H9 (cell line): ENCODE measurements at regions not wholly inside any gene's neighbourhood (a gene's known extent, or its start where the extent isn't known, plus 50 kb on each side); places are given as distances from the start of the nearest gene placed in this dataset.

Source experiments
- DNase-seq: peaks from one replicate; pipeline ENCODE4 v3.0.0-alpha.2; 2017
- H2AFZ ChIP-seq: one replicate; pipeline ENCODE4 v1.6.1; 2013; ENCODE audit warnings: mild to moderate bottlenecking, low read length, control low read depth, moderate library complexity
- H2AK5ac ChIP-seq: 2 replicates; pipeline ENCODE4 v1.6.1; 2013; ENCODE audit warnings: low read length, control low read depth, mixed read lengths; ENCODE audit not compliant: insufficient read length
- H2BK120ac ChIP-seq: one replicate; pipeline ENCODE4 v1.6.1; 2013; ENCODE audit warnings: low read depth, mild to moderate bottlenecking, low read length, control low read depth, inconsistent platforms; ENCODE audit not compliant: poor library complexity, severe bottlenecking
- H2BK12ac ChIP-seq: 2 replicates; pipeline ENCODE4 v1.6.1; 2013; ENCODE audit warnings: low read length, control low read depth, mixed read lengths, low read depth; ENCODE audit not compliant: insufficient read length
- H2BK15ac ChIP-seq: 2 replicates; pipeline ENCODE4 v1.6.1; 2013; ENCODE audit warnings: low read depth, low read length, control low read depth
- H2BK20ac ChIP-seq: one replicate; pipeline ENCODE4 v1.6.1; 2013; ENCODE audit warnings: low read depth, mild to moderate bottlenecking, low read length, control low read depth, inconsistent platforms; ENCODE audit not compliant: poor library complexity, severe bottlenecking
- H2BK5ac ChIP-seq: 2 replicates; pipeline ENCODE4 v1.6.1; 2013; ENCODE audit warnings: low read length, control low read depth, mixed read lengths; ENCODE audit not compliant: insufficient read length
- H3K14ac ChIP-seq: 2 replicates; pipeline ENCODE4 v1.6.1; 2013; ENCODE audit warnings: low read length, control low read depth; ENCODE audit not compliant: insufficient read depth
- H3K18ac ChIP-seq: 2 replicates; pipeline ENCODE4 v1.6.1; 2013; ENCODE audit warnings: low read depth, mild to moderate bottlenecking, mixed read lengths, low read length, control low read depth; ENCODE audit not compliant: insufficient read length
- H3K23ac ChIP-seq: 2 replicates; pipeline ENCODE4 v1.6.1; 2013; ENCODE audit warnings: low read length, control low read depth, mixed read lengths, low read depth; ENCODE audit not compliant: insufficient read length
- H3K23me2 ChIP-seq: 2 replicates; pipeline ENCODE4 v1.6.1; 2013; ENCODE audit warnings: low read depth, mild to moderate bottlenecking, mixed read lengths, low read length, control low read depth; ENCODE audit not compliant: insufficient read length, poor library complexity, severe bottlenecking
- H3K27ac ChIP-seq: 2 replicates; pipeline ENCODE4 v1.5.1; 2013; ENCODE audit warnings: low read length, control low read depth, mixed read lengths, low read depth; ENCODE audit not compliant: insufficient read length
- H3K27me3 ChIP-seq: 2 replicates; pipeline ENCODE4 v1.6.1; 2013; ENCODE audit warnings: low read length, control low read depth, inconsistent platforms; ENCODE audit not compliant: insufficient read depth
- H3K4ac ChIP-seq: 2 replicates; pipeline ENCODE4 v1.6.1; 2013; ENCODE audit warnings: low read depth, mild to moderate bottlenecking, control low read depth, inconsistent platforms, low read length, moderate library complexity
- H3K4me1 ChIP-seq: 2 replicates; pipeline ENCODE4 v1.6.1; 2013; ENCODE audit warnings: low read length, control low read depth, inconsistent platforms; ENCODE audit not compliant: insufficient read depth
- H3K4me2 ChIP-seq: 2 replicates; pipeline ENCODE4 v1.6.1; 2013; ENCODE audit warnings: low read length, control low read depth, mixed read lengths; ENCODE audit not compliant: insufficient read length, insufficient read depth
- H3K56ac ChIP-seq: 2 replicates; pipeline ENCODE4 v1.6.1; 2013; ENCODE audit warnings: low read depth, mild to moderate bottlenecking, mixed read lengths, low read length, control low read depth; ENCODE audit not compliant: insufficient read length
- H3K79me1 ChIP-seq: 2 replicates; pipeline ENCODE4 v1.6.1; 2013; ENCODE audit warnings: low read depth, mild to moderate bottlenecking, moderate library complexity, low read length, control low read depth, inconsistent platforms; ENCODE audit not compliant: insufficient read depth, poor library complexity, severe bottlenecking
- H3K79me2 ChIP-seq: 2 replicates; pipeline ENCODE4 v1.6.1; 2013; ENCODE audit warnings: low read length, control low read depth, inconsistent platforms; ENCODE audit not compliant: insufficient read depth
- H3K9ac ChIP-seq: 2 replicates; pipeline ENCODE4 v1.6.1; 2013; ENCODE audit warnings: low read length, control low read depth, mixed read lengths; ENCODE audit not compliant: insufficient read length; ENCODE audit errors: extremely low read depth
- H3K9me3 ChIP-seq: one replicate; pipeline ENCODE4 v1.6.1; 2013; ENCODE audit warnings: low read depth, low read length, inconsistent platforms; ENCODE audit not compliant: control insufficient read depth
- H3T11ph ChIP-seq: one replicate; pipeline ENCODE4 v1.6.1; 2013; ENCODE audit warnings: mild to moderate bottlenecking, low read length, control low read depth, inconsistent platforms
- H4K20me1 ChIP-seq: one replicate; pipeline ENCODE4 v1.6.1; 2013; ENCODE audit not compliant: control insufficient read depth, insufficient read length, insufficient read depth
- H4K5ac ChIP-seq: 2 replicates; pipeline ENCODE4 v1.6.1; 2013; ENCODE audit warnings: low read depth, mild to moderate bottlenecking, mixed read lengths, low read length, control low read depth; ENCODE audit not compliant: insufficient read length
- H4K8ac ChIP-seq: replicated peaks from 2 replicates; pipeline ENCODE4 v1.6.1; 2013; ENCODE audit warnings: low read length, control low read depth, mixed read lengths, low read depth; ENCODE audit not compliant: insufficient read length
- H4K91ac ChIP-seq: 2 replicates; pipeline ENCODE4 v1.6.1; 2013; ENCODE audit warnings: low read depth, mild to moderate bottlenecking, moderate library complexity, mixed read lengths, low read length, control low read depth; ENCODE audit not compliant: insufficient read length
- H3K27ac Mint-ChIP-seq, 3 experiments: 2 replicates in 2 of 3; 3 replicates in 1 of 3; pipeline ENCODE4 v1.8.0; 2020 to 2021; ENCODE audit warnings: mixed read lengths in 3 of 3, mild to moderate bottlenecking in 1 of 3, moderate library complexity in 1 of 3
- H3K27me3 Mint-ChIP-seq: 2 replicates; pipeline ENCODE4 v1.8.0; 2021; ENCODE audit warnings: low read depth, mild to moderate bottlenecking, moderate library complexity, mixed read lengths
- H3K36me3 Mint-ChIP-seq, 3 experiments: 2 replicates in 2 of 3; 3 replicates in 1 of 3; pipeline ENCODE4 v1.8.0; 2020 to 2021; ENCODE audit warnings: low read depth in 3 of 3, mixed read lengths in 3 of 3; ENCODE audit not compliant: insufficient read depth in 1 of 3
- H3K4me1 Mint-ChIP-seq, 2 experiments: 2 replicates each; pipeline ENCODE4 v1.8.0; 2020; ENCODE audit warnings: mixed read lengths in 2 of 2
- H3K4me3 Mint-ChIP-seq, 2 experiments: 2 replicates in 1 of 2; 3 replicates in 1 of 2; pipeline ENCODE4 v1.8.0; 2020 to 2021; ENCODE audit warnings: mild to moderate bottlenecking in 2 of 2, mixed read lengths in 2 of 2, moderate library complexity in 1 of 2
- H3K9me3 Mint-ChIP-seq, 2 experiments: 2 replicates in 1 of 2; 3 replicates in 1 of 2; pipeline ENCODE4 v1.8.0; 2020; ENCODE audit warnings: mild to moderate bottlenecking in 2 of 2, mixed read lengths in 2 of 2, moderate library complexity in 1 of 2
- CTCF ChIP-seq: fragments of 200-600 bp; sonication (generic); conservative IDR thresholded peaks from 3 replicates; pipeline ENCODE4 v1.8.0; 2021; ENCODE audit warnings: antibody characterized with exemption, mild to moderate bottlenecking
- WGBS: extraction: QIAGEN DNeasy Blood & Tissue Kit; methylation state at CpG from one replicate; pipeline ENCODE4 v1.1.7; 2013; ENCODE audit warnings: missing lambda C conversion rate, low lambda C conversion rate, mixed read lengths; ENCODE audit not compliant: insufficient read length; ENCODE audit errors: extremely low coverage; 5-methylcytosine and 5-hydroxymethylcytosine counted together

DNA sequence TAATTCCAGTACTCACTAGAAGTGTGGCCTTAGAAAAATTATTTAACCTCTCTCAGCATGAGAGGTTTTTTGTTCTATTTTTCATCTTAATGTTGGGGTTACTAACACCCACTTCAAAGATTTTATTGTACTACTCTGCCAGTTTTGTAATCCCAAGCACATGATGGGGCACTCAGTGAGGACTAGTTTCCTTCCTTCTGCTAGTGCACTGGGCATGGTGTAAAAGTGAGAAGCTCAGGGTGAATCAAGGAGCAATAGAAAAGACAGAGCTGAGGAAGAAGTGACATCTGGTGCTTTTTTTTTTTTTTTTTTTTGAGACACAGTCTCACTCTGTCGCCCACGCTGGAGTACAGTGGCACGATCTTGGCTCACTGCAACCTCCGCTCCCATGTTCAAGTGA, 439.4 kb upstream of the ARID1B start:
- no peak overlapping the region for H3K4me3 Mint-ChIP-seq

More for the DNA sequence above, 439.4 kb upstream of the ARID1B start:
- no peaks in the 10 kb centered on the region for H3K27me3 Mint-ChIP-seq
- Histone ChIP-seq H3K18ac (no peak overlapping the region), H4K8ac (no peak overlapping the region), H3K9ac (no peak overlapping the region), H2BK12ac (no peak overlapping the region), H2BK20ac (no peak overlapping the region), H3K23me2 (no peaks in the 10 kb centered on the region), H4K91ac (no peak overlapping the region), H3T11ph (no peak overlapping the region), H3K27ac (no peak overlapping the region), H3K23ac (no peak overlapping the region), H3K4me1 (no peaks in the 10 kb centered on the region), H4K20me1 (no peaks in the 10 kb centered on the region), H2BK5ac (no peak overlapping the region), H3K4me2 (no peak overlapping the region), H2BK15ac (no peak overlapping the region), H3K9me3 (no peaks in the 10 kb centered on the region), H3K14ac (no peak overlapping the region), H3K4ac (no peak overlapping the region), H3K56ac (no peak overlapping the region), H4K5ac (no peak overlapping the region), H2AK5ac (no peak overlapping the region), H3K79me1 (no peaks in the 10 kb centered on the region), H3K79me2 (no peaks in the 10 kb centered on the region), H2AFZ (no peak overlapping the region), H2BK120ac (no peak overlapping the region), H3K27me3 (no peaks in the 10 kb centered on the region)
- H3K4me1 Mint-ChIP-seq, result 0 out of 4 replicates have a peak, but pooled peaks cover 2 to 3% of the 10 kb centered on the region in 2 experiments
- WGBS, result no CpG with 5 or more reads among the region's 4 CpGs
- TF ChIP-seq CTCF, result no peak
- no peak for DNase-seq
- H3K9me3 Mint-ChIP-seq, result peaks cover 10 to 12% of the 10 kb centered on the region in 2 experiments
- no peak overlapping the region for H3K27ac Mint-ChIP-seq
- H3K36me3 Mint-ChIP-seq, result peaks cover 6 to 8% (median 7%) of the 10 kb centered on the region in 3 experiments
